ENCODE measurements at regions not wholly inside any gene's neighbourhood (a gene's known extent, or its start where the extent isn't known, plus 50 kb on each side); places are given as distances from the start of the nearest gene placed in this dataset.

GRCh38 chr3:14338898-14339458 lies 63.4 kb upstream of the SLC6A6 start:
- Mint-ChIP-seq H3K27ac (no peak overlapping the region), H3K27me3 (no peaks in the 10 kb centered on the region), H3K9me3 (no peaks in the 10 kb centered on the region), H3K4me1 (ENCODE audit: unreplicated experiment) (peaks cover 14% of the 10 kb centered on the region), H3K36me3 (no peaks in the 10 kb centered on the region), H3K4me3 (no peak overlapping the region)
- DNase-seq (ENCODE audit: extremely low spot score, unreplicated experiment), result no peak
- no peak for TF ChIP-seq CTCF (conservative IDR thresholded peaks at IDR 0.05)

GRCh38 chr3:14340960-14341708 lies 61.3 kb upstream of the SLC6A6 start:
- no peaks in the 10 kb centered on the region for H3K36me3 Mint-ChIP-seq
- H3K27me3 Mint-ChIP-seq, result peaks cover 5% of the 10 kb centered on the region
- DNase-seq (ENCODE audit: extremely low spot score, unreplicated experiment), result no peak
- TF ChIP-seq CTCF (conservative IDR thresholded peaks at IDR 0.05), result no peak
- no peak overlapping the region for H3K27ac Mint-ChIP-seq
- H3K4me3 Mint-ChIP-seq, result no peak overlapping the region
- H3K4me1 Mint-ChIP-seq (ENCODE audit: unreplicated experiment), result peaks cover 21% of the 10 kb centered on the region
- H3K9me3 Mint-ChIP-seq, result no peaks in the 10 kb centered on the region

- no peak for TF ChIP-seq CTCF (conservative IDR thresholded peaks at IDR 0.05)
- Mint-ChIP-seq H3K4me1 (ENCODE audit: unreplicated experiment) (peaks cover 22% of the 10 kb centered on the region), H3K36me3 (no peaks in the 10 kb centered on the region), H3K27me3 (peaks cover 7% of the 10 kb centered on the region), H3K4me3 (no peak overlapping the region), H3K9me3 (no peaks in the 10 kb centered on the region), H3K27ac (no peak overlapping the region)
- DNase-seq (ENCODE audit: extremely low spot score, unreplicated experiment), result no peak
Observed at GRCh38 chr3:14343338-14344112, 58.9 kb upstream of the SLC6A6 start.

- H3K27me3 Mint-ChIP-seq, result peaks cover 9% of the 10 kb centered on the region
Observed at GRCh38 chr3:14344351-14344750, 58.1 kb upstream of the SLC6A6 start.

More at GRCh38 chr3:14344351-14344750, 58.1 kb upstream of the SLC6A6 start:
- Mint-ChIP-seq H3K4me3 (no peak overlapping the region), H3K27ac (no peak overlapping the region), H3K4me1 (ENCODE audit: unreplicated experiment) (peaks cover 22% of the 10 kb centered on the region), H3K36me3 (no peaks in the 10 kb centered on the region), H3K9me3 (no peaks in the 10 kb centered on the region)
- DNase-seq (ENCODE audit: extremely low spot score, unreplicated experiment), result no peak
- TF ChIP-seq CTCF (conservative IDR thresholded peaks at IDR 0.05), result no peak

Measured in type B pancreatic cell (in vitro differentiated cells).